ENCODE measurements at regions not wholly inside any gene's neighbourhood (a gene's known extent, or its start where the extent isn't known, plus 50 kb on each side); places are given as distances from the start of the nearest gene placed in this dataset.

DNA sequence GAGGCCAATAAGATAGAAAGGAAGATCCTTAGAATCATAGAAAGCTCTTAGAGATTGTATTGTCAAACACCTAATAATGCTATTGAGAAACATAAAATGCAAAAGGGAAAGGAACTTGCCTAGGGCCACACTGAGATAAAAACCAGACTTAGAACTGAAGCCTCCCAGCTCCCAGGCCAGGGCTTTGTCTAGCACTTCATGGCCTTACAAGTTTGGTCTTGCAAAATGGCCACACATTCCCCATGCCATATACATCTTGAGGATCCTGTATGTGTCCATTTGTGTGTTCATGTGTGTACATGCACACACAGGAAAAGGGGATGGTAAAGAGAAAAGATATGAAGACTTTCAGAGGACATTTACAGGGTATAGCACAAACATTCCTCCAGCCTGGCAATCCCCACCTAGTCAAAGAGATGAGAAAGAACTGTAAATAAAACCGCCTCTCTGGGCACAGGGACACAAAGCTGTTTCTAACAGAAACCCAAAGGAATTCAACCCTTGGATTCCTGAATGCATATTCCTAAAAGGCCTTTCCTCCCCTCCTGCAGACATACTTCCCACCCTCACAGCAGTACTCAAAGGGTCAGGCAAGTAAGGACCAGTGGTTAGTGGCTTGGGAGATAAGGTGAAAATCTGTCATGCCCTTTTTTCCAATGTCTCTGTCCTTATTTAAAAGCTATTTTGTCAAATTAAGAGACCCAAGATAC, 99.7 kb upstream of the KLHL29 start:
- Mint-ChIP-seq H3K4me3 (no peak overlapping the region), H3K36me3 (peaks cover 3% of the 10 kb centered on the region), H3K4me1 (ENCODE audit: unreplicated experiment) (peaks cover 42% of the 10 kb centered on the region), H3K27ac (peak overlapping the region; percentile 74), H3K27me3 (no peaks in the 10 kb centered on the region), H3K9me3 (peaks cover 11% of the 10 kb centered on the region)
- TF ChIP-seq, protein P1, sequence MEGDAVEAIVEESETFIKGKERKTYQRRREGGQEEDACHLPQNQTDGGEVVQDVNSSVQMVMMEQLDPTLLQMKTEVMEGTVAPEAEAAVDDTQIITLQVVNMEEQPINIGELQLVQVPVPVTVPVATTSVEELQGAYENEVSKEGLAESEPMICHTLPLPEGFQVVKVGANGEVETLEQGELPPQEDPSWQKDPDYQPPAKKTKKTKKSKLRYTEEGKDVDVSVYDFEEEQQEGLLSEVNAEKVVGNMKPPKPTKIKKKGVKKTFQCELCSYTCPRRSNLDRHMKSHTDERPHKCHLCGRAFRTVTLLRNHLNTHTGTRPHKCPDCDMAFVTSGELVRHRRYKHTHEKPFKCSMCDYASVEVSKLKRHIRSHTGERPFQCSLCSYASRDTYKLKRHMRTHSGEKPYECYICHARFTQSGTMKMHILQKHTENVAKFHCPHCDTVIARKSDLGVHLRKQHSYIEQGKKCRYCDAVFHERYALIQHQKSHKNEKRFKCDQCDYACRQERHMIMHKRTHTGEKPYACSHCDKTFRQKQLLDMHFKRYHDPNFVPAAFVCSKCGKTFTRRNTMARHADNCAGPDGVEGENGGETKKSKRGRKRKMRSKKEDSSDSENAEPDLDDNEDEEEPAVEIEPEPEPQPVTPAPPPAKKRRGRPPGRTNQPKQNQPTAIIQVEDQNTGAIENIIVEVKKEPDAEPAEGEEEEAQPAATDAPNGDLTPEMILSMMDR (conservative IDR thresholded peaks at IDR 0.05), result no peak
- no peak for DNase-seq (ENCODE audit: extremely low spot score, unreplicated experiment)

DNA sequence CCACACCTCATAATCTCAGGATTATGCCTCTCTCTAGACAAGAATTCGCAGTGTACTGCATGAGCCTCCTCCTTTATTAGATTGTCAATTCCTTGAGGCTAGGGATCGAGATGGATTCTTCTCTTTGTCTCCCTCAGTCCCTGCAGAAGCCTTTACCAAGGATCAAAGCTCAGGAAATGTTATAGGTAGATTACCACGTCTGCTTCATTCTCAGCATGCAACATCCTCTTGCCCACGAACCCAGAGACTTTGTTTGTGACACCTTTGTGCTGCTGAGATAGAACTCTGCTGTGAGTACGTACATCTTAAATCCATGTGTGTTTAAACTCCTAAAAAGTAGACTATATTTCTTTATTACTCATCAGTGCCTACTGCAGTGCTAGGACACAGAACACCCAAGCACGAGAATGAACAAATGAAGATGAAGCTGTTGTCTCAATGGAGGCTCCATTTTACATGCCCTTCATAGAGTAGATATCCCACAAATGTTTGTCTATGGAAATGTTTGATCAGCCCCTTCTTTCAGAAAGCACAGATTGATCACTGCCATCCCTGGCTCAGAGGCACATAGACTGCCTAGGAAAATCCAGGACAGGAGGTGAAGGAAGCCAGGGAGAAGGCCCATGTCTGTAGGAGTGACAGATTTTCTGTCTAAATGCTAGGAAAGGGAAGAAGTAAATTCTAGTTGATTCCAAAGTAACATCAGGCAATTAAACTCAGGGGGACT, 98.8 kb upstream of the KLHL29 start:
- Mint-ChIP-seq H3K27me3 (no peaks in the 10 kb centered on the region), H3K9me3 (peaks cover 11% of the 10 kb centered on the region), H3K4me1 (ENCODE audit: unreplicated experiment) (peaks cover 43% of the 10 kb centered on the region), H3K27ac (peak overlapping the region; percentile 93), H3K36me3 (peaks cover 3% of the 10 kb centered on the region), H3K4me3 (peak overlapping the region; percentile 57)
- TF ChIP-seq, protein P1 (conservative IDR thresholded peaks at IDR 0.05), result no peak
- DNase-seq (ENCODE audit: extremely low spot score, unreplicated experiment), result no peak

DNA sequence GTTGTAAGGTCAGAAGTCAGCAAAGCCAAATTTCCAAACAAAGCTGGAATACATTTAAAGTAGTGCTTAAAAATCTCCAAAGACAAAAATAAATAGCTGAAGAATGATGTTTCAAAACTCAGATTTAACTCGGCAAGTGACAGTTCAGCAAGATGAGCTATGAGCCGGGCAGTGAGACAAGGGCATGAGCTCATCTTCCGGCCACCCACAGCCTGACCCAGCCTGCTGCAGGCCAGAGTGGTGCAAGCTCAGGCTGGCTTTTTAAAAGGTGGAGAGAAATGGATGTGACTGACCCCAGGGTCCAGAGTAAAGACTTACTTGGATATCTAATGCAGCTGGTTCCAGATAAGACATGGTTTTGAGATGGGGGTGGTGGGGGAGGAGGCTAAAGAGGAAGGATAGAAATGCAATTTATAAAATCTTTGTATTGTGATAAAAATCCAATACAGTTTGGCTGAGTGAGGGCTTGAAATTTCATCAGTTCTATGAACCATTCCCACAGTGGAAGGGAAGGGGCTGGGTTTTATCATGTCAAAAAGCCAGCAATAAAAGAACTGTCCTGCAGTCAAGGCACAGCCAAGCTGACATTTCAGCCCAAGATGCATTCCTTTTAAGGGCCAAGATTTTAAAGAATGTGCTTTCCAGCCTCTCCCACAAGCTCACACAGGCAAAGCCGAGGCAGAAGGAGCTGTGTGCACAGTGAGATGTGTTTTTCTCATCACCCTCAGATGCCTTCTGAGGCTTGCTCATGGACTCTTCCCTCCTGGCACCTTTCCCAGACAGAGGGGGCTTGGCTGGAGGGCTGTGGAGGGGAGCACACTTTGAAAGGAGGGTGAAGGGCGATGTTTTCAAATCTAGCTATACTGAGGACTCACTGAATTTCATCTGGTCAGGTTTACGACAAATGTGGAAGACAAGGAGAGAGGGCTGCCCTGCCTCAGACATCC, 97.9 kb upstream of the KLHL29 start:
- Mint-ChIP-seq H3K27ac (peak overlapping the region; percentile 93), H3K36me3 (peaks cover 3% of the 10 kb centered on the region), H3K9me3 (peaks cover 11% of the 10 kb centered on the region), H3K27me3 (no peaks in the 10 kb centered on the region), H3K4me1 (ENCODE audit: unreplicated experiment) (peaks cover 41% of the 10 kb centered on the region), H3K4me3 (peak overlapping the region; percentile 57)
- no peak for DNase-seq (ENCODE audit: extremely low spot score, unreplicated experiment)
- TF ChIP-seq, protein P1 (conservative IDR thresholded peaks at IDR 0.05), result no peak

DNA sequence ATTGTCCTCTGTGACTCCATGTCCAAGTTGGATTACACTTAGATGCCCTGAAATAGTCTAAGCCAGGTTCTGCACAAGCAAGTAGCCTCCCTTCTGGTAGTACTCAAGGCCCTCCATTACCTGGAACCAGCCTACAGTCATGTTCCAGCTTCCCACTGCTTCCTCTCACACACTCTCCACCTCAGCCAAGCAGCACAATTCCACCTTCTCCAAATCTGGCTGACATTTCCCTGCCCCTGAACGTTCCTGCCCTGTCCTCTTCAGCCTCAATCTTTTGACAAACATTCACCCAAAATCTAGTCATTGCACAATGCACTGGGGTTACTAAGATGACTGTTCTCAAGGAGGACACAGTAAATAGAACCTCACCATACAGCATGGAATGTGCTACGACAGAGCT, 95.3 kb upstream of the KLHL29 start:
- Mint-ChIP-seq H3K27me3 (no peaks in the 10 kb centered on the region), H3K36me3 (no peaks in the 10 kb centered on the region), H3K27ac (no peak overlapping the region), H3K9me3 (peaks cover 9% of the 10 kb centered on the region), H3K4me3 (no peak overlapping the region), H3K4me1 (ENCODE audit: unreplicated experiment) (peaks cover 49% of the 10 kb centered on the region)
- TF ChIP-seq, protein P1 (conservative IDR thresholded peaks at IDR 0.05), result no peak
- no peak for DNase-seq (ENCODE audit: extremely low spot score, unreplicated experiment)

DNA sequence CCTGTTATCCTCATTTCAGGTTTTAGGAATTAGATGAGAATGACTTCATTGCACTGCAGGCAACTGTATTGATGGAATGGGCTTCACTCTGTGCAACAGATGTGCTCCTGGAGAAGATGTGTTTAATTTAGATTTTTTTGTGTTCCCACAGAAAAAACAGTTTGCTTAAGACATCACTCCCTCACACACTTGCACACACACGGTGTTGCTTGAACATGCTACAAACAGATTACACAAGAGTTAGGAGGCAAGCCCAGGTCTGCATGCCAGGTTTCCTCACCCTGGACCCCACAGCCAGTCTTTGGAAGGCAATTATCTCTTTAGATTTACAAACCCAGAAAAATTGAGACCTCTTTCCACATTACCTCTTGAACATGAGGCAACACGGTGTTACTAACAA, 93.7 kb upstream of the KLHL29 start:
- Mint-ChIP-seq H3K4me3 (no peak overlapping the region), H3K27ac (no peak overlapping the region), H3K36me3 (no peaks in the 10 kb centered on the region), H3K4me1 (ENCODE audit: unreplicated experiment) (peaks cover 38% of the 10 kb centered on the region), H3K9me3 (peaks cover 9% of the 10 kb centered on the region), H3K27me3 (no peaks in the 10 kb centered on the region)
- TF ChIP-seq, protein P1 (conservative IDR thresholded peaks at IDR 0.05), result no peak
- DNase-seq (ENCODE audit: extremely low spot score, unreplicated experiment), result no peak
